ENCODE measurements at regions not wholly inside any gene's neighbourhood (a gene's known extent, or its start where the extent isn't known, plus 50 kb on each side); places are given as distances from the start of the nearest gene placed in this dataset.

- ATAC-seq (no peak), DNase-seq (ENCODE audit: low spot score) (no peak)
Observed at GRCh38 chr3:3633761-3634160, 165.5 kb upstream of the LRRN1 start.

GRCh38 chr3:3632449-3632848 lies 166.8 kb upstream of the LRRN1 start:
- ATAC-seq (no peak), DNase-seq (ENCODE audit: low spot score) (no peak)

DNA sequence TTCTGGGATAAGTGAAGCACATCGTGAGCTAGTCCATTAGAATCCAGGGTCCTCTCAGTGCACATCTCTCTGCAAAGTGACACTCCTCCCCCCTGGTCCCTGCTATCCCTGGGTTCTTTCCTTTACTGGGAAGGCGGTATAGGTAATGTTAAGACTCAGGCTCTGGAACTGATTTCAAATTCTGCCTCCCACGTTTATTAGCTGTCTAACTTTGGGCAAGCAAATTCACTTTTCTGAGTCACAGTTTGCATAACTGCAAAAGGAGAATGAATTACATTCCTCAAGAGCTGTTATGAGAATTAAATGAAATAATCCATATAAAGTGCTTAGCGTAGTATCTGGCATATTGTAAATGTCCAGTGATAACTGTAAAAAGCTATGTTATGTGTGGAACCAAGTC lies 168.1 kb upstream of the LRRN1 start:
- DNase-seq (ENCODE audit: low spot score) (no peak), ATAC-seq (no peak)

- DNase-seq (ENCODE audit: low spot score) = no peak
- no peak for ATAC-seq
Observed at GRCh38 chr3:3629911-3630310, 169.3 kb upstream of the LRRN1 start.

GRCh38 chr3:3628676-3629328 lies 170.4 kb upstream of the LRRN1 start:
- no peak for ATAC-seq
- no peak for DNase-seq (ENCODE audit: low spot score)

- DNase-seq (ENCODE audit: low spot score) = no peak
- ATAC-seq = no peak
Observed at GRCh38 chr3:3627114-3627513, 172.1 kb upstream of the LRRN1 start.

DNA sequence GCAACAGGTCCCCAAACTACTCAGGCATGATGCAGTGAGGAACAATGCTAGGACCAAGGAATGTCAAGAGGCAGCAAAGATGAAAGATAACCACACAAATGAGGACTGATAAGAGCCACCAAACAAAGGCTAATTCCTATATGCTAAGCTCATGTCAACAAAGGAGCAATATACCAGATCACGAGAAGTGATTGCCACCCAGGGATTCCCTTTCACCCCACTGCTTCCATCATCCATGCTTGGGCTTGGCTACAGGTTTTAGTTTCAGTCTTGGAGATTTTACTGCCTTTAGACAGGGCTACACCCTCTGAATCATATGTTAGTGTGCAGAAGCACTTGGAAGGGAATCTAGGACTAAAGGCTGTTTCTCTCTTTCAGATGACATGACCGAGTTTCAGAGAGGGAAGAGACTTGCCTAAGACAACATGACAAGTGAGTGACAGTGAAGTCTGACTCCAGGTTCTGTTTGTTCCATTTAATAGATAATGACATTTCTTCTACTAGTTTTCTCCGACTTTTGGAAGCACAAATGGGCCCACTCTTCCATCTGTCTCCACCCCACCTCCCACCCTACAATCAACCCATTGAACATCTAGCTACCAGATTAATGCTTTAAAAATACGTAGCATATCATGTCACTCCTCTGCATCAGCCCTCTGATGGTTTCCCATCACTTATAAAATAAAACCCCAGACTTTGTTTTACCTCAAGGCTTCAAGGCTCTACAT lies 173.5 kb upstream of the LRRN1 start:
- no peak for DNase-seq (ENCODE audit: low spot score)

GRCh38 chr3:3619815-3620214 lies 179.4 kb upstream of the LRRN1 start:
- ATAC-seq = no peak
- DNase-seq (ENCODE audit: low spot score) = no peak

More for the DNA sequence above, 173.5 kb upstream of the LRRN1 start:
- no peak for ATAC-seq

DNA sequence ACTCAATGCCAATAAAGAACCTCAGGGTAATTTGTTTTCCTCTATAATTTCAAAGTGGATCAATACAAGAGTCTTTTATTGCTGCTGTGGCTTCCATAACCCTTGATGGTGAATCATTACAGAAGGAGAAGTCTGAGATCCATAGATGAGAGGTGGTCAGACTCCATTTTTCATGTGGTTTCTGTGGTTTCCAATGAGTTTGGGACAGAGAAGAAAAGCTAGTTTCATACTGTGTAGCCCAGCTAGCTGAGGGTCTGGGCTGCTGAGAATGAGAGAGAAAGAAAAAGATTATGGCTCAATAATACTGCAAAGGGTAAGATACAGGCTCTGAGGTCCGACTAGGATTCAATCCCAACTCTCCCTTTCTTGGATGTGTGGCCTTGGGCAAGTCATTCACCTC lies 180.6 kb upstream of the LRRN1 start:
- no peak for DNase-seq (ENCODE audit: low spot score)
- no peak for ATAC-seq

GRCh38 chr3:3615533-3615932 lies 183.7 kb upstream of the LRRN1 start:
- ATAC-seq (no peak), DNase-seq (ENCODE audit: low spot score) (no peak)

DNA sequence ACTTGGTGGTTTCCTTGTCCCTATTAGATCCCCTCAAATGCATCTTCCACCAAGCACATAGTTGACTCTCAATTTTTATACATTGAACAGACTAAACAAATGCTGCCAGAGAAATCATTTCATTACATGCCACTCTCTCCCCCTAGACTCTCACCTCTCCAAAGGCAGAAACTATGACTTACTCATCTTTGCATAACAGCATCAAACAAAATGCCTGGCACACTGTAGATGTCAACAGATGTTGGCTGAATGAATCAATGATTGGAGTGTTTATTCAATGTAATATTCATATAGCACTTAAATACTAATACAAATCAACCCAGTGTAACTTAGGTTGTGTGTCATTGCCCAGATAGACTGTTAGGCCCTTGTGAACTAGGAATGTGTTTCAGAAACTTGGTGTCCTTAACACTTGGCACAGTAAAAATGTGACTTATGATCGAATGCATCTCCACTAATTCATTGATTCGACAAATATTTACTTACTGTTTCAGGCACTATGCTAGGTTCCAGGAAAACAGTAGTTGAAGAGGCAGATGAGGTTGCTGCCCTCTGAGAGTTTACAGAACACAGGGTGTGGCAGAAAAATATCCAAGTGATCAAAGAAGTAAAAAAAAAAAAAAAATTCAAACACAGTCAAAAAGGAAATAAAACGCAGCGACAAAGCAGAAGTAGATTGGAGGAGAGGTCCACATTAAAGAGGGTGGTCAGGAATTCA lies 188.5 kb upstream of the LRRN1 start:
- ATAC-seq (no peak), DNase-seq (ENCODE audit: low spot score) (no peak)

DNA sequence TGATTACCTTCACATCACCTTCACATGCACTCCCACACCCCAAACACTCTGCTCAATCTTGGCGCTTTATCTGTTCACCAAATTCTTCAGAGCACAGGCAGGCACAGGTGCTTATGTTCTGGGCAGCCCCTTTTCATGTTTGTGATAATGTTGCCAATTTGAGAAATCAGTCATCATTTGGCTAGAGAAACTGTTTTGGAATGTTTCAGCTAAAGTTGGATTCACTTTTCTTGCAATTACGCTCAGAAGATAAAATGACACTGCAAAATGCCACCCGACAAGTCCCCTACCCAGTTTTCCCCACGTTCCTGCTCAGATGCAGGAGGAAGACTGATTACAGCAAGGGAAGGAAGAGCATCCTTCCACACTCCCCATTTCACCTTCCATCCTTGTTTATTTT lies 192.9 kb upstream of the LRRN1 start:
- DNase-seq (ENCODE audit: low spot score) (no peak), ATAC-seq (no peak)

- DNase-seq (ENCODE audit: low spot score) = no peak
- no peak for ATAC-seq
Observed at GRCh38 chr3:3605226-3605625, 194.0 kb upstream of the LRRN1 start.

DNA sequence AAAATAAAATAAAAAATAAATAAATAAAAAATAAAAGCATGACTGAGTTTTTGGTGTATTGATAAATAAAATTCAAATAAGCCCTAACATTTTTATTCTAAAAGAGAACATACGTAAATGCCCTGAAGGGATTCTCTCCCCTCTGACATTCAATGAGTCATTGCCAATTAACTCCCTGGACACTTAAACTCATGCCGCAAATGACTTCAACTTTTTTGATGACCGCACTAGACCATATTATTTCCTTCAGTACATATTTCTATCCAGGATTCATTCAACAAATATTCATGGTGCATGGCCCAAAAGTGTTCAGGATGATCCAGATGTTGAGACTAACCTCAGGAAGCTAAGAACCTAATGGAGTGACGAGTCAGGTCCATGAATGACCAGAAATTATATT lies 195.9 kb upstream of the LRRN1 start:
- no peak for ATAC-seq
- DNase-seq (ENCODE audit: low spot score) = no peak

DNA sequence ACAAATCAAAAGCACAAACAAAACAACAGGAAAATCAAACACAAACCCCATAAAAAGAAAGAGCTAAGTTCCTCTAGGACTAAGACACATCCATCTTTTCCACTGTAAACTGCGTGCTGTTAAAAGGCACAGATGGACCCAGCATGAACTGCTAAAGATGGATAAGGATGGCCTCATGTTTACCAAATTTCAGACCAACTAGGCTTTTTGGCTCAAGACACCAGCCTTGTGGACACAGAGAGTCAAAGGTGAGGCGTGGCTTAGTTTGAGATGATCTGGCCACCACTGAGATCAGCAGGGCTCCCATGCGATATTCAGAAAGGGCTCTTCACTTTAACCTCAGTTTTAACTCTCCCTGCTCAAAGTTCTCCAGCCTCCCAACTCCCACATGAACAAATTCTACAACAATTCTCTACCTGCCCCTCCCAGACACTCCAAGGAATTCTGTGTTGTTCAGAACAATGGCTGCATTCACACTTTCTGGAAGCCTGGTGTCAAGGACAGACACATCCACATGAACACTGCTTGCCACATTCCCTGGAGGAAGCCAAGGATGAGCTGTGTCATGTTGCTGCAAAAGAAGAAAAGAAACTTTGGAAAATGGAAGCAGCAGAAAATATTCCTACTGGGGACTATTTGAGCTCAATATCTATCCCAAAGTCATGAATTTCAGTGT lies 198.4 kb upstream of the LRRN1 start:
- DNase-seq (ENCODE audit: low spot score) (no peak), ATAC-seq (no peak)

- DNase-seq (ENCODE audit: low spot score) = no peak
Observed at GRCh38 chr3:3599016-3599415, 200.2 kb upstream of the LRRN1 start.

GRCh38 chr3:3594986-3595385 lies 204.2 kb upstream of the LRRN1 start:
- no peak for ATAC-seq
- DNase-seq (ENCODE audit: low spot score) = no peak

More at GRCh38 chr3:3599016-3599415, 200.2 kb upstream of the LRRN1 start:
- no peak for ATAC-seq

DNA sequence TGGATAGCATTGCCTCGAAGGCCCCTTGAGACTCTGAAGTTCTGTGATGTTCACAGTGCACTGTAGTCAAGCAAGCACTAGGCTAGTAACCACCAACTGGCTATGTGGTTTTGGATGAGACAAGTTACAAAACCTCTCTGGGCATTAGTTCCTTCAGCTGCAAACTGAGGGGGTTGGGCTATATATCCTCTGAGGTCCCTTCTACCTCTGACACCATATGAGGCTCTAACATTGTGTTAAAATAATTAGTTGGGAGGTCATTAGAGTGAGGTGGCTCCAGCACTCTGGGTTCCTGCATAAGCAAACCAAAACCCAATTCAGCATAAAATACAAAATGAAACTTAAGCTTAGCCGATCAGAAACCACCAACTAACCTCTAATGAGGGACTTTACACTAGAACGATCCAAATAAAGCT lies 209.5 kb upstream of the LRRN1 start:
- no peak for ATAC-seq
- no peak for DNase-seq (ENCODE audit: low spot score)

DNA sequence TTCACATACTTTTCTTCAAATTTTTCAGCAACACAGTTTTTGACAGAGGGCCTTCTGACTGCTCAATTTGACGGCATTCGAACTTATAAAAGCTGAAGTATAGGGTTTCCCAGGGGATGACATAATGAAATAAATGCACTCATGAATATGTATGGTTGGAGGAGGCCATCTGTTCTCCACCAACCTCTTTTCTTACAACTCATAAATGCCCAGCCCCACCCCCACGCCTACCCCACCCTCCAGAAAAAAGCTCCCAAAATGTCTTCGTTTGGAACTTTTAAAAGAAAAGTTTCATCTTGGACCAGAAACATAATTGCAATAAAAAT lies 211.6 kb upstream of the LRRN1 start:
- DNase-seq (ENCODE audit: low spot score) (no peak), ATAC-seq (no peak)

- no peak for ATAC-seq
Observed at GRCh38 chr3:3586843-3587646, 212.2 kb upstream of the LRRN1 start.

DNA sequence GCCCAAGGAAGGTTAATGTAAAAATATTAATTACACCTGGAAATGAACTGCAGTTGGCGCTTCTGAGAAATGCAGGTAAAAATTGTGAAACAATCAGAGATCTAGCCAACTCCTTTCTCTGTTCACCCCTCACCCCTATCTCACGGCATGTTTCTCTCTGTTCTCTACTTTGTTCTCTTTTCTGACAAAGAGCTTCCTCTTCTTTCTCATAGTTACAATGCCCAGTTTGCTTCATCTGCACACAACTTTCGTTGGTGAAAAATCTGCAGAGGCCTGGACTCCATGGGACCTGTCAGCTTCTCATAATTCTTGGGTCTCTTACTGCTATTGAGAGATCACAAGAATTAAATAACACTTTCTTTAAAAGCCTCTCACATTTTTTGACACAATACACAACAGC lies 212.9 kb upstream of the LRRN1 start:
- no peak for ATAC-seq
- no peak for DNase-seq (ENCODE audit: low spot score)

More at GRCh38 chr3:3586843-3587646, 212.2 kb upstream of the LRRN1 start:
- DNase-seq (ENCODE audit: low spot score) = no peak

Measured in left lobe of liver (tissue), 2 donors.